Loucy (cell line): ENCODE measurements at regions not wholly inside any gene's neighbourhood (a gene's known extent, or its start where the extent isn't known, plus 50 kb on each side); places are given as distances from the start of the nearest gene placed in this dataset.

Source experiments
- H2AFZ ChIP-seq: fragments of 200-600 bp; sonication (generic); 2 replicates; pipeline ENCODE4 v1.6.0; 2016; ENCODE audit warnings: antibody characterized with exemption, mild to moderate bottlenecking, low read length, moderate library complexity
- H3F3A ChIP-seq: fragments of 200-600 bp; 2 replicates; pipeline ENCODE4 v1.6.0; 2016; ENCODE audit warnings: antibody characterized with exemption, low read depth, mild to moderate bottlenecking
- H3K27me3 ChIP-seq: fragments of 200-600 bp; sonication (generic); 2 replicates; pipeline ENCODE4 v1.6.1; 2014; ENCODE audit warnings: low read length, mild to moderate bottlenecking; ENCODE audit not compliant: insufficient read depth, poor library complexity, severe bottlenecking
- H3K36me3 ChIP-seq: fragments of 200-600 bp; sonication (generic); 2 replicates; pipeline ENCODE4 v1.6.1; 2016; ENCODE audit warnings: low read length; ENCODE audit not compliant: insufficient read depth
- H3K4me1 ChIP-seq: fragments of 200-600 bp; sonication (generic); 2 replicates; pipeline ENCODE4 v1.5.1; 2014; ENCODE audit warnings: low read length, mild to moderate bottlenecking; ENCODE audit not compliant: insufficient read depth, poor library complexity, severe bottlenecking
- H3K4me2 ChIP-seq: fragments of 200-600 bp; sonication (generic); 2 replicates; pipeline ENCODE4 v1.6.0; 2014; ENCODE audit warnings: antibody characterized with exemption, low read length, low read depth, mild to moderate bottlenecking; ENCODE audit not compliant: poor library complexity, severe bottlenecking
- H3K4me3 ChIP-seq: fragments of 200-600 bp; sonication (generic); 2 replicates; pipeline ENCODE4 v1.5.1; 2014; ENCODE audit warnings: low read length, mild to moderate bottlenecking, mixed read lengths; ENCODE audit not compliant: poor library complexity, severe bottlenecking
- H3K79me2 ChIP-seq: fragments of 200-600 bp; sonication (generic); 2 replicates; pipeline ENCODE4 v1.6.1; 2014; ENCODE audit warnings: low read length; ENCODE audit not compliant: insufficient read depth
- H3K9ac ChIP-seq: fragments of 200-600 bp; sonication (generic); 2 replicates; pipeline ENCODE4 v1.6.0; 2014; ENCODE audit warnings: mild to moderate bottlenecking, low read depth, low read length, moderate library complexity; ENCODE audit not compliant: poor library complexity, severe bottlenecking
- H3K9me2 ChIP-seq: fragments of 200-600 bp; sonication (generic); replicated peaks from 2 replicates; pipeline ENCODE4 v1.6.1; 2016; ENCODE audit warnings: low read depth, low read length, mixed read lengths
- H3K9me3 ChIP-seq: fragments of 200-600 bp; sonication (generic); 2 replicates; pipeline ENCODE4 v1.6.1; 2014; ENCODE audit warnings: mild to moderate bottlenecking, antibody characterized with exemption, low read length, low read depth; ENCODE audit not compliant: insufficient read depth
- H4K20me1 ChIP-seq: fragments of 200-600 bp; sonication (generic); 2 replicates; pipeline ENCODE4 v1.6.0; 2014; ENCODE audit warnings: antibody characterized with exemption, low read length, mild to moderate bottlenecking; ENCODE audit not compliant: insufficient read depth, poor library complexity, severe bottlenecking
- EZH2phosphoT487 ChIP-seq: fragments of 200-600 bp; IDR thresholded peaks from 2 replicates; pipeline ENCODE4 v1.6.1; 2018; ENCODE audit warnings: antibody characterized with exemption, mild to moderate bottlenecking, moderate library complexity, borderline replicate concordance
- TF ChIP-seq, protein P1 (sequence below): fragments of 200-600 bp; sonication (generic); conservative IDR thresholded peaks from 2 replicates; pipeline ENCODE4 v1.5.1; 2014; ENCODE audit warnings: mild to moderate bottlenecking, antibody characterized with exemption, low read length

DNA sequence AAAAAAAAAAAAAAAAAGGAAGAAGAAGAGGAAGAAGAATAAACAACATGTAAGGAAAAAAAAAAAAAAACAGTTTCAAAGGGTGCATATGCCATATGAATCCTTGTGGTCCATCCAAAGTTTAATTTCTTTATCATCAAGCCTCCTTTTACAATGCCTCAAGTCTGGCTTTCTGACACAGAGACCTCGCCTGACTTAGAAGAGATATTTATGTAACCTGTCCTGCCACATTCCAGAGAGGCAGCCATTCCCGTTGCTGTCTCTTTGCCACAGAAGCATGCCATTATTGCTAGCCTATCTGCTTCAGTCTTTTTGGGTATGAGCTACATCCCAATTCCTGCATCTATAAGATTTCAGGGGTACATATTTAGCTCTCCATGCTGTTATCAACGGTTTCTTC is 596.7 kb upstream of the ATP2B1 start:
- Histone ChIP-seq H4K20me1 (no peaks in the 10 kb centered on the region), H3K9me3 (no peaks in the 10 kb centered on the region), H3K9ac (no peak overlapping the region), H3K36me3 (no peaks in the 10 kb centered on the region), H2AFZ (no peak overlapping the region), H3K4me2 (no peak overlapping the region), H3F3A (no peaks in the 10 kb centered on the region), H3K9me2 (no peaks in the 10 kb centered on the region), H3K27me3 (no peaks in the 10 kb centered on the region), H3K4me3 (no peak overlapping the region), H3K4me1 (peaks cover 3% of the 10 kb centered on the region), H3K79me2 (no peaks in the 10 kb centered on the region)
- TF ChIP-seq EZH2phosphoT487 = no peak
- TF ChIP-seq, protein P1, sequence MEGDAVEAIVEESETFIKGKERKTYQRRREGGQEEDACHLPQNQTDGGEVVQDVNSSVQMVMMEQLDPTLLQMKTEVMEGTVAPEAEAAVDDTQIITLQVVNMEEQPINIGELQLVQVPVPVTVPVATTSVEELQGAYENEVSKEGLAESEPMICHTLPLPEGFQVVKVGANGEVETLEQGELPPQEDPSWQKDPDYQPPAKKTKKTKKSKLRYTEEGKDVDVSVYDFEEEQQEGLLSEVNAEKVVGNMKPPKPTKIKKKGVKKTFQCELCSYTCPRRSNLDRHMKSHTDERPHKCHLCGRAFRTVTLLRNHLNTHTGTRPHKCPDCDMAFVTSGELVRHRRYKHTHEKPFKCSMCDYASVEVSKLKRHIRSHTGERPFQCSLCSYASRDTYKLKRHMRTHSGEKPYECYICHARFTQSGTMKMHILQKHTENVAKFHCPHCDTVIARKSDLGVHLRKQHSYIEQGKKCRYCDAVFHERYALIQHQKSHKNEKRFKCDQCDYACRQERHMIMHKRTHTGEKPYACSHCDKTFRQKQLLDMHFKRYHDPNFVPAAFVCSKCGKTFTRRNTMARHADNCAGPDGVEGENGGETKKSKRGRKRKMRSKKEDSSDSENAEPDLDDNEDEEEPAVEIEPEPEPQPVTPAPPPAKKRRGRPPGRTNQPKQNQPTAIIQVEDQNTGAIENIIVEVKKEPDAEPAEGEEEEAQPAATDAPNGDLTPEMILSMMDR = no peak

DNA sequence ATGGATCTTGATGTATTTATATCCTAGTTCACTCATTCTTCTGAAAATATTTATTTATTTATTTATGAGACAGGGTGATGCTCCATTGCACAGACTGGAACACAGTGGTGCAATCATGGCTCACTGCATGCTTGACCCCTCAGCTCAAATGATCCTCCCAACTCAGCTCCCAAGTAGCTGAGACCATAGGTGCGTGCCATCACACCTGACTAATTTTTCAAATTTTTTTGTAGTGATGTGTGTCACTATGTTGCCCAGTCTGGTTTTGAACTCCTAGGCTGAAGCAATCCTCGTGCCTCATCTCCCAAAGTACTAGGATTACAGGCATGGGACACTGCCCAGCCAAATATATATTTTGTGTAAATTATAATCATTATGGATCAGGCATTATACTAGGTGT is 595.6 kb upstream of the ATP2B1 start:
- H3K36me3 ChIP-seq = no peaks in the 10 kb centered on the region
- peaks cover 14% of the 10 kb centered on the region for H3K4me1 ChIP-seq
- no peak overlapping the region for H3K9ac ChIP-seq
- H3K9me3 ChIP-seq = no peaks in the 10 kb centered on the region
- no peak overlapping the region for H3K4me2 ChIP-seq
- no peak overlapping the region for H3K4me3 ChIP-seq
- no peak overlapping the region for H2AFZ ChIP-seq
- no peaks in the 10 kb centered on the region for H3K27me3 ChIP-seq
- no peaks in the 10 kb centered on the region for H4K20me1 ChIP-seq
- H3K79me2 ChIP-seq = no peaks in the 10 kb centered on the region
- no peaks in the 10 kb centered on the region for H3F3A ChIP-seq
- H3K9me2 ChIP-seq = no peaks in the 10 kb centered on the region
- TF ChIP-seq EZH2phosphoT487 = no peak
- TF ChIP-seq, protein P1 = no peak

DNA sequence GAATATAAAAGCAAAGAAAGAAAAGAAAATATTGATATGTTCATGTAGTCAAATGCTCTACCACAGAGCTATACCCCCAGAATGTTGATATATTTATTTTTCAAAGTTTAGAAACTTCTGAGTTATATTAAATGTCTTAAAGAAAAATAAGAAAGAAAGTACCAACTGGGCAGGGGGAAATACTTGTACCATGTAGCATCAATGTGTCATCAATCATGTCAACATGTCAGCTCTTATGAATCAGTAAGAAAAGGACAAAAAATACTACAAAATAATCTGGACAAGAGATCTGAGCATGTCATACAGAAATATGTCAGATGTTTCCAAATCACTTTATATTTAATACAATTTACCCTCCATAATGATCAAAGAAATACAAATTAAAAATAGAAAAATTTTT is 595.1 kb upstream of the ATP2B1 start:
- no peaks in the 10 kb centered on the region for H3K27me3 ChIP-seq
- no peaks in the 10 kb centered on the region for H3F3A ChIP-seq
- no peak overlapping the region for H3K4me3 ChIP-seq
- no peak overlapping the region for H3K4me2 ChIP-seq
- peaks cover 18% of the 10 kb centered on the region for H3K4me1 ChIP-seq
- no peaks in the 10 kb centered on the region for H4K20me1 ChIP-seq
- no peak overlapping the region for H2AFZ ChIP-seq
- no peaks in the 10 kb centered on the region for H3K9me3 ChIP-seq
- no peak overlapping the region for H3K9ac ChIP-seq
- no peaks in the 10 kb centered on the region for H3K9me2 ChIP-seq
- H3K36me3 ChIP-seq = no peaks in the 10 kb centered on the region
- TF ChIP-seq EZH2phosphoT487 = no peak
- TF ChIP-seq, protein P1 = no peak
- H3K79me2 ChIP-seq = no peaks in the 10 kb centered on the region
